SU-DHL-6 (cell line): ENCODE measurements at regions not wholly inside any gene's neighbourhood (a gene's known extent, or its start where the extent isn't known, plus 50 kb on each side); places are given as distances from the start of the nearest gene placed in this dataset.
"Not testable (repeated sequence)": the region's sequence is repeated elsewhere in the genome, so short reads cannot be mapped to it uniquely, and the experiment has no call there.

Source experiments
- H2AFZ ChIP-seq: fragments of 200-600 bp; sonication (generic); 2 replicates; pipeline ENCODE4 v1.6.1; 2014; ENCODE audit warnings: low read depth, mild to moderate bottlenecking, moderate library complexity, mixed read lengths, antibody characterized with exemption, low read length; ENCODE audit not compliant: severe bottlenecking
- H3F3A ChIP-seq: fragments of 200-600 bp; shearing (Covaris generic); 2 replicates; pipeline ENCODE4 v1.6.0; 2016; ENCODE audit warnings: antibody characterized with exemption, mild to moderate bottlenecking; ENCODE audit not compliant: insufficient read depth
- H3K27ac ChIP-seq: fragments of 200-600 bp; sonication (generic); 2 replicates; pipeline ENCODE4 v1.5.1; 2016; ENCODE audit warnings: low read depth, mild to moderate bottlenecking, low read length, moderate library complexity, mixed read lengths
- H3K27me3 ChIP-seq: fragments of 200-600 bp; sonication (generic), shearing (Covaris generic); 2 replicates; pipeline ENCODE4 v1.6.0; 2014; ENCODE audit warnings: mild to moderate bottlenecking, low read length
- H3K36me3 ChIP-seq: fragments of 200-600 bp; sonication (generic); 2 replicates; pipeline ENCODE4 v1.6.1; 2014; ENCODE audit warnings: mild to moderate bottlenecking, low read length, mixed read lengths
- H3K4me2 ChIP-seq: fragments of 300-600, 200-600 bp; shearing (Covaris generic), sonication (generic); 2 replicates; pipeline ENCODE4 v1.6.0; 2014; ENCODE audit warnings: low read length, low read depth, mild to moderate bottlenecking; ENCODE audit not compliant: poor library complexity, severe bottlenecking
- H3K4me3 ChIP-seq: fragments of 200-600 bp; sonication (generic); 2 replicates; pipeline ENCODE4 v1.5.1; 2014; ENCODE audit warnings: antibody characterized with exemption, low read length, mild to moderate bottlenecking, mixed read lengths; ENCODE audit not compliant: insufficient read depth, poor library complexity, severe bottlenecking
- H3K79me2 ChIP-seq: fragments of 200-600 bp; sonication (generic); 2 replicates; pipeline ENCODE4 v1.6.1; 2014; ENCODE audit warnings: mild to moderate bottlenecking, low read length, moderate library complexity; ENCODE audit not compliant: insufficient read depth
- H3K9ac ChIP-seq: fragments of 200-600 bp; sonication (generic); 2 replicates; pipeline ENCODE4 v1.7.0; 2014; ENCODE audit warnings: mild to moderate bottlenecking, low read length
- H3K9me2 ChIP-seq: fragments of 200-600 bp; sonication (generic); replicated peaks from 2 replicates; pipeline ENCODE4 v1.6.1; 2014; ENCODE audit warnings: low read length; ENCODE audit not compliant: insufficient read depth
- H3K9me3 ChIP-seq: fragments of 200-600 bp; sonication (generic); 2 replicates; pipeline ENCODE4 v1.6.1; 2014; ENCODE audit warnings: low read length, mixed read lengths; ENCODE audit not compliant: insufficient read depth
- H4K20me1 ChIP-seq: fragments of 200-600 bp; sonication (generic); 2 replicates; pipeline ENCODE4 v1.6.1; 2014; ENCODE audit warnings: low read depth, mild to moderate bottlenecking, antibody characterized with exemption, low read length, moderate library complexity, mixed read lengths
- CTCF ChIP-seq: fragments of 200-600 bp; sonication (generic); IDR thresholded peaks from one replicate; pipeline ENCODE4 v1.5.1; 2017; ENCODE audit warnings: antibody characterized with exemption, mild to moderate bottlenecking, low read length, moderate library complexity; ENCODE audit not compliant: insufficient read depth, poor library complexity, severe bottlenecking
- EZH2phosphoT487 ChIP-seq: fragments of 200-600 bp; sonication (generic), shearing (Covaris generic); conservative IDR thresholded peaks from 2 replicates; pipeline ENCODE4 v1.6.1; 2018; ENCODE audit warnings: mild to moderate bottlenecking, antibody characterized with exemption, low read length, moderate library complexity, mixed read lengths

GRCh38 chr3:27805282-27805681 lies 83.2 kb upstream of the EOMES start:
- no peak overlapping the region for H2AFZ ChIP-seq
- TF ChIP-seq CTCF (no peak), EZH2phosphoT487 (no peak)
- H3K9me2 ChIP-seq: no peaks in the 10 kb centered on the region
- H3K9ac ChIP-seq: no peak overlapping the region
- no peaks in the 10 kb centered on the region for H4K20me1 ChIP-seq
- no peak overlapping the region for H3K4me3 ChIP-seq
- H3F3A ChIP-seq: no peaks in the 10 kb centered on the region
- no peaks in the 10 kb centered on the region for H3K9me3 ChIP-seq
- H3K27me3 ChIP-seq: no peaks in the 10 kb centered on the region
- no peaks in the 10 kb centered on the region for H3K79me2 ChIP-seq
- no peak overlapping the region for H3K27ac ChIP-seq
- H3K36me3 ChIP-seq: no peaks in the 10 kb centered on the region
- no peak overlapping the region for H3K4me2 ChIP-seq

GRCh38 chr3:27813255-27813654 lies 91.1 kb upstream of the EOMES start:
- H3K9me3 ChIP-seq: no peaks in the 10 kb centered on the region
- no peak overlapping the region for H3K4me3 ChIP-seq
- H4K20me1 ChIP-seq: no peaks in the 10 kb centered on the region
- no peaks in the 10 kb centered on the region for H3K36me3 ChIP-seq
- TF ChIP-seq CTCF (no peak), EZH2phosphoT487 (no peak)
- no peaks in the 10 kb centered on the region for H3K27me3 ChIP-seq
- no peaks in the 10 kb centered on the region for H3F3A ChIP-seq
- no peak overlapping the region for H2AFZ ChIP-seq
- H3K9me2 ChIP-seq: no peaks in the 10 kb centered on the region
- H3K79me2 ChIP-seq: no peaks in the 10 kb centered on the region
- H3K9ac ChIP-seq: no peak overlapping the region
- no peak overlapping the region for H3K27ac ChIP-seq
- no peak overlapping the region for H3K4me2 ChIP-seq

- H3K27me3 ChIP-seq, H3K27ac ChIP-seq, H3K9ac ChIP-seq: not testable (repeated sequence)
Measured at GRCh38 chr3:27821609-27822008, 99.5 kb upstream of the EOMES start.

GRCh38 chr3:27824312-27825200 lies 102.4 kb upstream of the EOMES start:
- no peaks in the 10 kb centered on the region for H3K79me2 ChIP-seq
- no peaks in the 10 kb centered on the region for H3K27me3 ChIP-seq
- no peaks in the 10 kb centered on the region for H3F3A ChIP-seq
- H3K9me3 ChIP-seq: no peaks in the 10 kb centered on the region
- H2AFZ ChIP-seq: no peak overlapping the region
- no peaks in the 10 kb centered on the region for H3K9me2 ChIP-seq
- H3K27ac ChIP-seq: no peak overlapping the region
- no peak for TF ChIP-seq EZH2phosphoT487
- TF ChIP-seq CTCF: no peak
- no peak overlapping the region for H3K4me3 ChIP-seq
- H3K9ac ChIP-seq: no peak overlapping the region
- no peaks in the 10 kb centered on the region for H4K20me1 ChIP-seq
- no peaks in the 10 kb centered on the region for H3K36me3 ChIP-seq
- H3K4me2 ChIP-seq: no peak overlapping the region

More at GRCh38 chr3:27821609-27822008, 99.5 kb upstream of the EOMES start:
- not testable (repeated sequence) for H3K79me2 ChIP-seq, H4K20me1 ChIP-seq, H3K4me2 ChIP-seq, H3K9me2 ChIP-seq, H3F3A ChIP-seq, H3K4me3 ChIP-seq, H3K36me3 ChIP-seq, H2AFZ ChIP-seq, H3K9me3 ChIP-seq
